ENCODE measurements at regions not wholly inside any gene's neighbourhood (a gene's known extent, or its start where the extent isn't known, plus 50 kb on each side); places are given as distances from the start of the nearest gene placed in this dataset.

DNA sequence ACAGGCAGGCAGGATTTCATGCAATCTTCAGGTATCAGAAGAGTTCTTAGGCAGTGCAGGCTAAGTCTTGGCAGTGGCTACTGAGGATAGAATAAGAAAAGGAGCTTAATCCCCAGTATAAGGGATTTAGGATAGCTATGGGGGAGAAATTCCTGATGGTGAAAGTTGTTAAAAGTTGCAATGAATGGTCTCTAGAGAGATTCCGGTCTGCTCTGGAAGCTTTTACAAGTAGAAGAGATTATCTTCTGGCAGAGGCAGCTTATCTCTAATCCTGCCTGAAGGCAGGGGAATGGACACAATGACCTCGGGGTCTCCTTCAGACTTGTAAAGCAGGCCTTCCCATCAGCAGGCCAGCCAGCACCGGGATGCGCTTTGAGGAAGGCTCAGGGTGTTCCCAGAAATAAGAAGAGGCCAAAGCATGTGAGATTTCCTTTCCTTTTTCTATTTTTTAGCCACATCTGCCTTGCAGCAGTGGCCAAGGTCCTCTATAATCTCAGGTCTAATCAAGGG, 253.9 kb upstream of the KLHL29 start:
- TF ChIP-seq, protein P1, sequence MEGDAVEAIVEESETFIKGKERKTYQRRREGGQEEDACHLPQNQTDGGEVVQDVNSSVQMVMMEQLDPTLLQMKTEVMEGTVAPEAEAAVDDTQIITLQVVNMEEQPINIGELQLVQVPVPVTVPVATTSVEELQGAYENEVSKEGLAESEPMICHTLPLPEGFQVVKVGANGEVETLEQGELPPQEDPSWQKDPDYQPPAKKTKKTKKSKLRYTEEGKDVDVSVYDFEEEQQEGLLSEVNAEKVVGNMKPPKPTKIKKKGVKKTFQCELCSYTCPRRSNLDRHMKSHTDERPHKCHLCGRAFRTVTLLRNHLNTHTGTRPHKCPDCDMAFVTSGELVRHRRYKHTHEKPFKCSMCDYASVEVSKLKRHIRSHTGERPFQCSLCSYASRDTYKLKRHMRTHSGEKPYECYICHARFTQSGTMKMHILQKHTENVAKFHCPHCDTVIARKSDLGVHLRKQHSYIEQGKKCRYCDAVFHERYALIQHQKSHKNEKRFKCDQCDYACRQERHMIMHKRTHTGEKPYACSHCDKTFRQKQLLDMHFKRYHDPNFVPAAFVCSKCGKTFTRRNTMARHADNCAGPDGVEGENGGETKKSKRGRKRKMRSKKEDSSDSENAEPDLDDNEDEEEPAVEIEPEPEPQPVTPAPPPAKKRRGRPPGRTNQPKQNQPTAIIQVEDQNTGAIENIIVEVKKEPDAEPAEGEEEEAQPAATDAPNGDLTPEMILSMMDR (conservative IDR thresholded peaks at IDR 0.05): no peak
- TF ChIP-seq ZFX (IDR thresholded peaks at IDR 0.05): no peak

Measured in C4-2B (cell line).